ENCODE measurements at regions not wholly inside any gene's neighbourhood (a gene's known extent, or its start where the extent isn't known, plus 50 kb on each side); places are given as distances from the start of the nearest gene placed in this dataset.

GRCh38 chr1:238324211-238324864 lies 433.6 kb upstream of the ZP4 start:
- ATAC-seq (no peak), DNase-seq (ENCODE audit: low spot score) (no peak)
- intact Hi-C loops (cut with DNase I), result no loop called here

- intact Hi-C loops (cut with DNase I), result no loop called here
- ATAC-seq (no peak), DNase-seq (ENCODE audit: low spot score) (no peak)
These were observed 432.8 kb upstream of the ZP4 start for GRCh38 chr1:238323490-238323889.

- DNase-seq (ENCODE audit: low spot score) (no peak), ATAC-seq (no peak)
- intact Hi-C loops (cut with DNase I), result no loop called here
These were observed 429.2 kb upstream of the ZP4 start for GRCh38 chr1:238319957-238320356.

- ATAC-seq (no peak), DNase-seq (ENCODE audit: low spot score) (no peak)
- intact Hi-C loops (cut with DNase I), result no loop called here
These were observed 427.8 kb upstream of the ZP4 start for GRCh38 chr1:238318294-238319110.

GRCh38 chr1:238312969-238313368 lies 422.2 kb upstream of the ZP4 start:
- no peak for ATAC-seq
- intact Hi-C loops (cut with DNase I), result no loop called here
- no peak for DNase-seq (ENCODE audit: low spot score)

- ATAC-seq, result no peak
- intact Hi-C loops (cut with DNase I), result no loop called here
- DNase-seq (ENCODE audit: low spot score), result no peak
These were observed 415.7 kb upstream of the ZP4 start for GRCh38 chr1:238306411-238306810.

GRCh38 chr1:238302646-238303045 lies 411.9 kb upstream of the ZP4 start:
- ATAC-seq (no peak), DNase-seq (ENCODE audit: low spot score) (no peak)
- intact Hi-C loops (cut with DNase I), result no loop called here

- DNase-seq (ENCODE audit: low spot score), result no peak
- intact Hi-C loops (cut with DNase I), result no loop called here
- ATAC-seq, result no peak
These were observed 405.6 kb upstream of the ZP4 start for GRCh38 chr1:238296371-238296770.

- DNase-seq (ENCODE audit: low spot score) (no peak), ATAC-seq (no peak)
- intact Hi-C loops (cut with DNase I), result no loop called here
These were observed 402.4 kb upstream of the ZP4 start for GRCh38 chr1:238293075-238293474.

GRCh38 chr1:238281418-238281817 lies 390.7 kb upstream of the ZP4 start:
- no peak for ATAC-seq
- intact Hi-C loops (cut with DNase I), result no loop called here
- no peak for DNase-seq (ENCODE audit: low spot score)

GRCh38 chr1:238279694-238280380 lies 389.1 kb upstream of the ZP4 start:
- ATAC-seq, result no peak

GRCh38 chr1:238272145-238272544 lies 381.4 kb upstream of the ZP4 start:
- ATAC-seq (no peak), DNase-seq (ENCODE audit: low spot score) (no peak)
- intact Hi-C loops (cut with DNase I), result no loop called here

More at GRCh38 chr1:238279694-238280380, 389.1 kb upstream of the ZP4 start:
- DNase-seq (ENCODE audit: low spot score), result no peak
- intact Hi-C loops (cut with DNase I), result no loop called here

- no peak for DNase-seq (ENCODE audit: low spot score)
- intact Hi-C loops (cut with DNase I), result no loop called here
- no peak for ATAC-seq
These were observed 375.1 kb upstream of the ZP4 start for GRCh38 chr1:238265866-238266265.

- DNase-seq (ENCODE audit: low spot score), result no peak
- no peak for ATAC-seq
- intact Hi-C loops (cut with DNase I), result no loop called here
These were observed 374.2 kb upstream of the ZP4 start for GRCh38 chr1:238264951-238265350.

- DNase-seq (ENCODE audit: low spot score), result no peak
- intact Hi-C loops (cut with DNase I), result no loop called here
These were observed 367.8 kb upstream of the ZP4 start for GRCh38 chr1:238258510-238258909.

GRCh38 chr1:238257018-238257621 lies 366.4 kb upstream of the ZP4 start:
- ATAC-seq (no peak), DNase-seq (ENCODE audit: low spot score) (no peak)
- intact Hi-C loops (cut with DNase I), result no loop called here

More at GRCh38 chr1:238258510-238258909, 367.8 kb upstream of the ZP4 start:
- no peak for ATAC-seq

- intact Hi-C loops (cut with DNase I), result no loop called here
- no peak for ATAC-seq
- DNase-seq (ENCODE audit: low spot score), result no peak
These were observed 364.2 kb upstream of the ZP4 start for GRCh38 chr1:238254935-238255334.

GRCh38 chr1:238252033-238252802 lies 361.5 kb upstream of the ZP4 start:
- ATAC-seq (no peak), DNase-seq (ENCODE audit: low spot score) (peak; percentile 69)
- intact Hi-C loops (cut with DNase I), result no loop called here

GRCh38 chr1:238248356-238248755 lies 357.6 kb upstream of the ZP4 start:
- intact Hi-C loops (cut with DNase I), result no loop called here
- DNase-seq (ENCODE audit: low spot score) (no peak), ATAC-seq (no peak)
